MCF 10A (cell line): ENCODE measurements at regions not wholly inside any gene's neighbourhood (a gene's known extent, or its start where the extent isn't known, plus 50 kb on each side); places are given as distances from the start of the nearest gene placed in this dataset.

ENCODE experiments used
- BruUV-seq: library from RNA; stranded (reverse); fragments of 400-500 nt; replicated peaks from 2 replicates; lab custom pipeline; 2021; lab: Mats Ljungman, UMichigan
- CTCF ChIA-PET: fragments of 300-600 bp; sonication (Branson Sonifier 250); formaldehyde crosslinking; extraction: SDS; loops from one replicate; lab custom pipeline; 2021; ENCODE audit warnings: antibody characterized with exemption, inconsistent platforms; lab: Yijun Ruan, JAX
- POLR2A ChIA-PET: fragments of 300-600, 350-650 bp; sonication (Branson Sonifier 250); formaldehyde crosslinking; extraction: SDS; loops from one replicate; lab custom pipeline; 2020; ENCODE audit warnings: antibody characterized with exemption, inconsistent platforms; lab: Yijun Ruan, JAX
- DNase-seq: peaks from one replicate; pipeline ENCODE4 v3.0.0-alpha.2; 2018; ENCODE audit not compliant: unreplicated experiment
- H3K27ac Mint-ChIP-seq: one replicate; pipeline ENCODE4 v1.8.0; 2022; ENCODE audit warnings: mild to moderate bottlenecking, low read depth, mixed read lengths; ENCODE audit not compliant: unreplicated experiment
- H3K27me3 Mint-ChIP-seq: one replicate; pipeline ENCODE4 v1.8.0; 2022; ENCODE audit warnings: mixed read lengths; ENCODE audit not compliant: insufficient read depth, unreplicated experiment
- H3K36me3 Mint-ChIP-seq: one replicate; pipeline ENCODE4 v1.8.0; 2022; ENCODE audit warnings: mild to moderate bottlenecking, moderate library complexity, mixed read lengths; ENCODE audit not compliant: insufficient read depth, unreplicated experiment
- H3K4me1 Mint-ChIP-seq: one replicate; pipeline ENCODE4 v1.8.0; 2022; ENCODE audit warnings: mixed read lengths; ENCODE audit not compliant: insufficient read depth, unreplicated experiment
- H3K4me3 Mint-ChIP-seq: one replicate; pipeline ENCODE4 v1.8.0; 2022; ENCODE audit warnings: mild to moderate bottlenecking, moderate library complexity, mixed read lengths; ENCODE audit not compliant: unreplicated experiment
- H3K9me3 Mint-ChIP-seq: one replicate; pipeline ENCODE4 v1.8.0; 2022; ENCODE audit warnings: mixed read lengths; ENCODE audit not compliant: unreplicated experiment
- CTCF ChIP-seq: fragments of 200-600 bp; IDR thresholded peaks from one replicate; pipeline ENCODE4 v1.8.0; 2022; ENCODE audit warnings: antibody characterized with exemption, mild to moderate bottlenecking; ENCODE audit not compliant: unreplicated experiment
- intact Hi-C: fragments of 100-400 bp; cut with micrococcal nuclease; formaldehyde crosslinking; loops from 2 replicates; pipeline ENCODE4 v1.14.1; 2022

DNA sequence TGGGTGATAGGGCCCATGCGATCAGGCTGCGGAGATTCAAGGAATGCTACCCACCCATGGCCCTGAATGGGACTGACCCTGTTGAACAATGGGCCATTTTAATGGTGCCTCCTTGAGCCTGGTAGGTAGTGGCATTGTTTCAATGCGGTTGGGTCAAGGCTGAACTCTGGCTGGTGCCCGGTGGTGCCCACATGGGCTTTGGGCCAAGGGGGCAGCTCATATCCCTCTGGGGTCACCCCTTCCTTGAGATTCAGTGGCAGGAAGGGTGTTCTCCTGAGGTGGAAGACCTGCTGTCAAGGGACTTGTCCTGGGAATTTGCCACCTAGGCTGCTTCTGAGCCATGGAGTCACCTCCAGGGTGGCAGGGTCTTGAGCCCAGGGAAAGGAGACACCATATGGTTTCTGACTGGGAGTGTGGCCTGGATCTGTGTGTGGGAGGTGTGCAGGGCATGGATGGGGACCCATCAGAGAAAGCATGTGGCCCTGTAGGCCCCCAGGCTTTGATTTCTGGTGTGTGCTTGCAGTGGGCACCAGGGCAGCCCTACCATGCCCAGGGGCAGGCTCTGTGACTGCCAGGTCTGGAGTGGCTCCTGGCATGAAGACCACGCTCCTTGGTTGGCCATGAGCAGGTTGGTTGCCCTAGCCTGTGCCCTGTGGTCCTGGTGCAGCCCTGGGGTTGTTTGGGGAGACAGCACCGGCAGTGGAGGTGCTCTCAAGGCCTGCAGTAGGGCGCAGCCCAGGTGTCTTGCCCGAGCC, 199.9 kb downstream of the UBE3A start:
- H3K4me1 Mint-ChIP-seq, result no peaks in the 10 kb centered on the region
- no peak for TF ChIP-seq CTCF
- H3K9me3 Mint-ChIP-seq, result peaks cover 6% of the 10 kb centered on the region
- no peak for DNase-seq
- H3K4me3 Mint-ChIP-seq, result no peak overlapping the region
- ChIA-PET POLR2A (no interaction called here), CTCF (interaction anchor here (0.5 kb wide), 1 partner anchor 131 kb away, joined by 4 read pairs; no protein-coding TSS in a partner anchor)
- intact Hi-C loops, result no loop called here
- no peak overlapping the region for H3K27ac Mint-ChIP-seq
- H3K27me3 Mint-ChIP-seq, result no peaks in the 10 kb centered on the region
- no peaks in the 10 kb centered on the region for H3K36me3 Mint-ChIP-seq
- no TSS peak for BruUV-seq

DNA sequence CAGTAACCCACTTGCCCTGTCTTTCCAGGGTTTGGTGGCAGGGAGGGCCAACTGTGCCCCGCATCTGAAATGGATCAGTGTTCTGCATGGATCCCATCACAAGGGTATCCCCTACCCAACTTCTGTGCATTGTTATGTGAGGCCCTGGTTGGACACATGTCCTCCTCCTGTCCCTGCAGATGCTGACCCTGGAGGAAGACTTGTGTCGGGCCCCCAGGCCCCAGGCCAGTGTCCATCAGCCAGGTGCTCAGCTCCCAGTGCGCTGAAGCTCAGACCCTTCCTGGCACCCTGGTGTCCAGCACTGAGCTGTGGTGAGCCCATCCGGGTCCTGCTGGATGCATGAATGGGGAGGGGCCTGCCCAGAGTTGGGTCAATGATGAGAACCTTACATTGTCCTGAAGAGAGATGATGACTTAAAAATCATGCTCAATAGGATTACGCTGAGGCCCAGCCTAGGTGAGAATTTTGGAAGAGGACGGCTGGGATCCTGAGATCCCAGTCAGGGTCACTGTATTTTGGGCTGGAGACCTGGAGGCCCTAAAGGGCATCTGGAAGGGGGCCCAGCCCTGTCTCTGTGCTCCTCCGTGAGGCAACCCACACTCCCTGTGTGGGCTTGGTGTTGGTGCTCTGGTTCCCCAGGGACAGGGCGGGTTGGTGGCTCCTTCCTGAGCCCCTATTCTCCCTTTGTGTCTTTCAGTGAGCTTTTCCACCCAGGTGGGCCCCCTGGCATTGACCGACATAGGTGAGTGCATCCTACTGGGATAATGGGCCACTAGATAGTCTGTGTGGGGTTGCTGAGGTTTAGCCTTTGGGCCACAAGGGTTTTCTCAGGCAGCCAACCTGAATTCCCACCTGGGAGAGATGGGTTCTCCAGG, 199.1 kb downstream of the UBE3A start:
- Mint-ChIP-seq H3K4me1 (no peaks in the 10 kb centered on the region), H3K27me3 (no peaks in the 10 kb centered on the region), H3K27ac (no peak overlapping the region), H3K4me3 (no peak overlapping the region), H3K9me3 (peaks cover 6% of the 10 kb centered on the region), H3K36me3 (no peaks in the 10 kb centered on the region)
- BruUV-seq, result no TSS peak
- DNase-seq, result no peak
- no peak for TF ChIP-seq CTCF
- CTCF ChIA-PET, result interaction anchor here (0.5 kb wide), 1 partner anchor 131 kb away, joined by 4 read pairs; no protein-coding TSS in a partner anchor
- intact Hi-C loops, result no loop called here
- POLR2A ChIA-PET, result no interaction called here

DNA sequence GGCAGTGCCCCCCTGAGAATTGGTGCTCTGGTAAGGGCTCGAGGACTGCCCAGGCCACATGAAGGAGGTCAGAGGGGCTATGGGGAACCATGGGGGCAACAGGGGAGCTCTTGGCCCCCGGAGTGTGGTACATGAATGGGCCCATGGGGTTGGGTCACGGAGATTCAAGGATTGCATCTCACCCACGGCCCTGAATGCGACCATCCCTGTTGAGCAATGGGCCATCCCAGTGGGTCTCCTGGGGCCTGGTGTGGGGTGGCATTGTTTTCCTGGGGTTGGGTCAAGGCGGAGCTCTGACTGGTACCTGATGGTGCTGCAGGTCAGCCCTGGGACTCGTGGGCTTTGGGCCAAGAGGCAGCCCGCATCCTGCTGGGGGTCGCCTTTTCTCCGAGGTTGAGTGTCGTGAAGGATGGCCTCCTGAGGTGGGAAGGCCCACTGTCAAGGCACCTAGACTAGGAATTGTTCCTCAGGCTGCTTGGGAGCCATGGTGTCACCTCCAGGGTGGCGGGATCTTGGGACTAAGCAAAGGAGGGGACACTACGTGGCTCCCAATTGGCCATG, 198.3 kb downstream of the UBE3A start:
- H3K36me3 Mint-ChIP-seq, result no peaks in the 10 kb centered on the region
- no peaks in the 10 kb centered on the region for H3K4me1 Mint-ChIP-seq
- peaks cover 5% of the 10 kb centered on the region for H3K9me3 Mint-ChIP-seq
- POLR2A ChIA-PET, result no interaction called here
- no TSS peak for BruUV-seq
- no peak for DNase-seq
- CTCF ChIA-PET, result no interaction called here
- intact Hi-C loops, result no loop called here
- H3K4me3 Mint-ChIP-seq, result no peak overlapping the region
- no peak for TF ChIP-seq CTCF
- no peaks in the 10 kb centered on the region for H3K27me3 Mint-ChIP-seq
- H3K27ac Mint-ChIP-seq, result no peak overlapping the region

- H3K4me1 Mint-ChIP-seq, result no peaks in the 10 kb centered on the region
- no peak overlapping the region for H3K4me3 Mint-ChIP-seq
- CTCF ChIA-PET, result no interaction called here
- H3K27ac Mint-ChIP-seq, result no peak overlapping the region
- no peaks in the 10 kb centered on the region for H3K27me3 Mint-ChIP-seq
- no peaks in the 10 kb centered on the region for H3K9me3 Mint-ChIP-seq
- POLR2A ChIA-PET, result no interaction called here
- no TSS peak for BruUV-seq
- TF ChIP-seq CTCF, result no peak
- H3K36me3 Mint-ChIP-seq, result no peaks in the 10 kb centered on the region
- DNase-seq, result no peak
- intact Hi-C loops, result no loop called here
Observed at GRCh38 chr15:25241241-25241801, 197.5 kb downstream of the UBE3A start.
